Uterus (tissue), 3 donors: ENCODE measurements at regions not wholly inside any gene's neighbourhood (a gene's known extent, or its start where the extent isn't known, plus 50 kb on each side); places are given as distances from the start of the nearest gene placed in this dataset.

Source experiments
- DNase-seq, 2 donors: peaks; one replicate each; pipeline ENCODE4 v3.0.0-alpha.2; 2019 to 2020
- H3K27ac ChIP-seq, 2 donors: fragments of 200-600 bp; sonication (generic); 1 replicate in 1 of 2; 2 replicates in 1 of 2; pipeline ENCODE4 v1.5.1; 2016 to 2018
- H3K27me3 ChIP-seq, 2 donors: fragments of 200-600 bp; sonication (generic); one replicate each; pipeline ENCODE4 v1.5.1; 2018 to 2019; ENCODE audit warnings: control low read depth in 1 of 2
- H3K36me3 ChIP-seq, 2 donors: fragments of 200-600 bp; sonication (generic); one replicate each; pipeline ENCODE4 v1.5.1; 2019; ENCODE audit warnings: control low read depth in 1 of 2
- H3K4me1 ChIP-seq, 2 donors: fragments of 200-600 bp; sonication (generic); one replicate each; pipeline ENCODE4 v1.5.1; 2018 to 2019; ENCODE audit warnings: control low read depth in 1 of 2
- H3K4me3 ChIP-seq, 2 donors: fragments of 200-600 bp; sonication (generic); 1 replicate in 1 of 2; 2 replicates in 1 of 2; pipeline ENCODE4 v1.5.1; 2018 to 2019; ENCODE audit warnings: mild to moderate bottlenecking in 1 of 2
- H3K9me3 ChIP-seq, 2 donors: fragments of 200-600 bp; sonication (generic); one replicate each; pipeline ENCODE4 v1.5.1; 2019; ENCODE audit warnings: control low read depth in 1 of 2
- CTCF ChIP-seq, 4 experiments: fragments of 200-600 bp in 2 of 4; fragments of 450-650 bp in 2 of 4; sonication (generic) in 2 of 4; IDR thresholded peaks; one replicate each; pipeline ENCODE4 v1.5.1; 2016 to 2019; ENCODE audit warnings: antibody characterized with exemption in 4 of 4, mild to moderate bottlenecking in 2 of 4, moderate library complexity in 1 of 4
- POLR2A ChIP-seq, 2 donors: fragments of 450-650 bp; IDR thresholded peaks; one replicate each; pipeline ENCODE4 v1.6.1; 2016; ENCODE audit warnings: antibody characterized with exemption in 2 of 2, mild to moderate bottlenecking in 1 of 2, moderate library complexity in 1 of 2
- intact Hi-C: fragments of 100-400 bp; cut with DNase I; formaldehyde crosslinking; loops from one replicate; pipeline ENCODE4 v1.15.1; 2023; ENCODE audit warnings: low total_unique reads
- donor health status: DM: yes; HTN: yes; CAD: no.

GRCh38 chr4:58560736-58561135, 1450.6 kb upstream of the IGFBP7 start:
- Histone ChIP-seq H3K36me3 (no peaks in the 10 kb centered on the region), H3K9me3 (no peaks in the 10 kb centered on the region), H3K27me3 (no peaks in the 10 kb centered on the region), H3K4me3 (no peak overlapping the region), H3K4me1 (no peaks in the 10 kb centered on the region), H3K27ac (no peak overlapping the region)
- DNase-seq: no peak
- no peak for TF ChIP-seq POLR2A (IDR thresholded peaks at IDR 0.05)
- intact Hi-C loops: no loop called here

- H3K27me3 ChIP-seq: no peaks in the 10 kb centered on the region
- intact Hi-C loops: no loop called here
- no peak overlapping the region for H3K4me3 ChIP-seq
Measured at GRCh38 chr4:58553679-58554078, 1443.5 kb upstream of the IGFBP7 start.

GRCh38 chr4:58553031-58553430, 1442.8 kb upstream of the IGFBP7 start:
- H3K4me1 ChIP-seq: no peaks in the 10 kb centered on the region
- no peaks in the 10 kb centered on the region for H3K9me3 ChIP-seq
- no peak for TF ChIP-seq POLR2A (IDR thresholded peaks at IDR 0.05)
- TF ChIP-seq CTCF (IDR thresholded peaks at IDR 0.05): no peak
- no peak overlapping the region for H3K4me3 ChIP-seq
- no peaks in the 10 kb centered on the region for H3K27me3 ChIP-seq
- H3K36me3 ChIP-seq: no peaks in the 10 kb centered on the region
- H3K27ac ChIP-seq: no peak overlapping the region
- no peak for DNase-seq
- intact Hi-C loops: no loop called here

More at GRCh38 chr4:58553679-58554078, 1443.5 kb upstream of the IGFBP7 start:
- no peaks in the 10 kb centered on the region for H3K9me3 ChIP-seq
- no peak overlapping the region for H3K27ac ChIP-seq
- no peak for DNase-seq
- TF ChIP-seq POLR2A (IDR thresholded peaks at IDR 0.05) (no peak), CTCF (IDR thresholded peaks at IDR 0.05) (no peak)
- H3K4me1 ChIP-seq: no peaks in the 10 kb centered on the region
- H3K36me3 ChIP-seq: no peaks in the 10 kb centered on the region

- no peak for DNase-seq
- intact Hi-C loops: no loop called here
- H3K4me1 ChIP-seq: no peaks in the 10 kb centered on the region
Measured at GRCh38 chr4:58551676-58552075, 1441.5 kb upstream of the IGFBP7 start.

GRCh38 chr4:58543465-58543864, 1433.3 kb upstream of the IGFBP7 start:
- intact Hi-C loops: no loop called here

More at GRCh38 chr4:58551676-58552075, 1441.5 kb upstream of the IGFBP7 start:
- Histone ChIP-seq H3K36me3 (no peaks in the 10 kb centered on the region), H3K4me3 (no peak overlapping the region), H3K27me3 (no peaks in the 10 kb centered on the region), H3K9me3 (no peaks in the 10 kb centered on the region), H3K27ac (no peak overlapping the region)
- TF ChIP-seq POLR2A (IDR thresholded peaks at IDR 0.05) (no peak), CTCF (IDR thresholded peaks at IDR 0.05) (no peak)

More at GRCh38 chr4:58543465-58543864, 1433.3 kb upstream of the IGFBP7 start:
- TF ChIP-seq CTCF (IDR thresholded peaks at IDR 0.05) (no peak), POLR2A (IDR thresholded peaks at IDR 0.05) (no peak)
- Histone ChIP-seq H3K27me3 (no peaks in the 10 kb centered on the region), H3K36me3 (no peaks in the 10 kb centered on the region), H3K27ac (no peak overlapping the region), H3K9me3 (no peaks in the 10 kb centered on the region), H3K4me3 (no peak overlapping the region), H3K4me1 (no peaks in the 10 kb centered on the region)
- DNase-seq: no peak
